ENCODE measurements at regions not wholly inside any gene's neighbourhood (a gene's known extent, or its start where the extent isn't known, plus 50 kb on each side); places are given as distances from the start of the nearest gene placed in this dataset.

- TF ChIP-seq HOXB5 (CRISPR knock-in tag; IDR thresholded peaks at IDR 0.05) (no peak), ZC3H11A (IDR thresholded peaks at IDR 0.05) (no peak), FOSB (CRISPR knock-in tag; IDR thresholded peaks at IDR 0.05) (no peak)
- Histone ChIP-seq H3K27ac (no peak overlapping the region), H3K4me3 (no peak overlapping the region), H3K9me3 (no peaks in the 10 kb centered on the region), H3K4me1 (no peaks in the 10 kb centered on the region), H3K4me2 (no peak overlapping the region)
- 10% methylated on average over 2 of the region's 2 CpGs for WGBS (ENCODE audit: missing lambda C conversion rate)
- DNase-seq (ENCODE audit: low read depth in 1 of 2, low spot score in 1 of 2) (no peak), FAIRE-seq (no peak), ATAC-seq (no peak)
- ChIA-PET CTCF (no interaction called here), POLR2A (interaction anchor here (0.6 kb wide), 1 partner anchor 19 kb away, joined by 3 read pairs; no protein-coding TSS in a partner anchor)
Measured at GRCh38 chr4:134313591-134313990, 112.0 kb upstream of the PABPC4L start.

GRCh38 chr4:134309715-134310114 is 108.1 kb upstream of the PABPC4L start:
- FAIRE-seq (no peak), ATAC-seq (no peak), DNase-seq (ENCODE audit: low read depth in 1 of 2, low spot score in 1 of 2) (no peak)
- 41% methylated on average over 2 of the region's 2 CpGs for WGBS (ENCODE audit: missing lambda C conversion rate)
- H3K4me1 ChIP-seq = no peaks in the 10 kb centered on the region
- H3K4me3 ChIP-seq = no peak overlapping the region
- TF ChIP-seq TP53 (CRISPR knock-in tag; IDR thresholded peaks at IDR 0.05) (no peak), KDM1A (IDR thresholded peaks at IDR 0.05; ENCODE audit: low read depth) (no peak), HOXB5 (CRISPR knock-in tag; IDR thresholded peaks at IDR 0.05) (no peak), PBX3 (IDR thresholded peaks at IDR 0.05) (no peak), HMGXB4 (CRISPR knock-in tag; IDR thresholded peaks at IDR 0.05; ENCODE audit: borderline replicate concordance) (no peak), EHF (CRISPR knock-in tag; IDR thresholded peaks at IDR 0.05) (no peak), POLR2A (IDR thresholded peaks at IDR 0.05; ENCODE audit: low read length) (no peak), REST (IDR thresholded peaks at IDR 0.05) (no peak), ZC3H11A (IDR thresholded peaks at IDR 0.05) (no peak), HEYL (CRISPR knock-in tag; IDR thresholded peaks at IDR 0.05) (no peak), NPAS2 (CRISPR knock-in tag; IDR thresholded peaks at IDR 0.05; ENCODE audit: borderline replicate concordance) (no peak), EHMT2 (IDR thresholded peaks at IDR 0.05; ENCODE audit: low read depth) (no peak), RNF2 (IDR thresholded peaks at IDR 0.05; ENCODE audit: borderline replicate concordance, low read depth) (no peak), ZNF302 (CRISPR knock-in tag; IDR thresholded peaks at IDR 0.05) (no peak), E2F6 (IDR thresholded peaks at IDR 0.05; ENCODE audit: borderline replicate concordance, low read depth) (no peak), MAX (IDR thresholded peaks at IDR 0.05) (no peak), JUNB (IDR thresholded peaks at IDR 0.05) (no peak), HDAC2 (IDR thresholded peaks at IDR 0.05) (no peak)
- H3K27ac ChIP-seq = no peak overlapping the region
- no peaks in the 10 kb centered on the region for H3K9me3 ChIP-seq
- ChIA-PET POLR2A (no interaction called here), CTCF (no interaction called here)
- H3K4me2 ChIP-seq = no peak overlapping the region

Measured in A549 (cell line).